Omental fat pad (tissue), 3 donors: ENCODE measurements at regions not wholly inside any gene's neighbourhood (a gene's known extent, or its start where the extent isn't known, plus 50 kb on each side); places are given as distances from the start of the nearest gene placed in this dataset.

Experiments
- ATAC-seq: fragments of 150-250 bp; one replicate; pipeline ENCODE4 v1.9.1; 2016; ENCODE audit warnings: mild to moderate bottlenecking, moderate library complexity; ENCODE audit not compliant: low FRiP score
- DNase-seq: peaks from one replicate; pipeline ENCODE4 v3.0.0-alpha.2; 2019; ENCODE audit warnings: low spot score
- TF ChIP-seq, protein P1 (sequence below), 3 donors: fragments of 450-650 bp; IDR thresholded peaks; one replicate each; pipeline ENCODE4 v1.5.1; 2016 to 2017; ENCODE audit warnings: antibody characterized with exemption in 3 of 3, mild to moderate bottlenecking in 3 of 3, moderate library complexity in 2 of 3

DNA sequence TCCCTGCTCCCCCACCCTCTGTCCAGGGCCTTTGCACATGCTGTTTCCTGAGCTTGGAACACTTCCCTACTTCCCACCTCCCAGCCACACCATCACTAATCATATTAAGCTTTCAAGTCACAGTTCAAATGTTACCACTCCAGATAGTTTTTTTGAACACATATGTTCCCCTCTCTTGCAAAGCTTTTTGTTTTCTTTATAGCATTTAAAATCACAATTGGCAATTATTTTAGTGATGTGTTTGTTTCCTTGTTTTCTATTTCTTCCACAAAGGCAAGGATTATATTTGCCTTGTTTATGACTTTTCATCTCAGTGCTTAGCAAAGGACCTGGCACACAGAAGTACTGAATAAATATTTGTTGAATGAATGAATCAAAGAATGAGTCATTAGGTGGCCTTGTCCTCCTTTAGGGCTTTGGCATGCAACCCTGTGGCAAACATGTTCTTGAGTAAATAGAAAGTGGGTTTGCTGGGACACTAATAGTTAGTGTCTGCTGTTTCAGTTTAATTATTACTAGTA, 386.8 kb downstream of the FGF10 start:
- ATAC-seq = no peak
- TF ChIP-seq, protein P1, sequence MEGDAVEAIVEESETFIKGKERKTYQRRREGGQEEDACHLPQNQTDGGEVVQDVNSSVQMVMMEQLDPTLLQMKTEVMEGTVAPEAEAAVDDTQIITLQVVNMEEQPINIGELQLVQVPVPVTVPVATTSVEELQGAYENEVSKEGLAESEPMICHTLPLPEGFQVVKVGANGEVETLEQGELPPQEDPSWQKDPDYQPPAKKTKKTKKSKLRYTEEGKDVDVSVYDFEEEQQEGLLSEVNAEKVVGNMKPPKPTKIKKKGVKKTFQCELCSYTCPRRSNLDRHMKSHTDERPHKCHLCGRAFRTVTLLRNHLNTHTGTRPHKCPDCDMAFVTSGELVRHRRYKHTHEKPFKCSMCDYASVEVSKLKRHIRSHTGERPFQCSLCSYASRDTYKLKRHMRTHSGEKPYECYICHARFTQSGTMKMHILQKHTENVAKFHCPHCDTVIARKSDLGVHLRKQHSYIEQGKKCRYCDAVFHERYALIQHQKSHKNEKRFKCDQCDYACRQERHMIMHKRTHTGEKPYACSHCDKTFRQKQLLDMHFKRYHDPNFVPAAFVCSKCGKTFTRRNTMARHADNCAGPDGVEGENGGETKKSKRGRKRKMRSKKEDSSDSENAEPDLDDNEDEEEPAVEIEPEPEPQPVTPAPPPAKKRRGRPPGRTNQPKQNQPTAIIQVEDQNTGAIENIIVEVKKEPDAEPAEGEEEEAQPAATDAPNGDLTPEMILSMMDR (IDR thresholded peaks at IDR 0.05) = no peak
- DNase-seq = no peak

DNA sequence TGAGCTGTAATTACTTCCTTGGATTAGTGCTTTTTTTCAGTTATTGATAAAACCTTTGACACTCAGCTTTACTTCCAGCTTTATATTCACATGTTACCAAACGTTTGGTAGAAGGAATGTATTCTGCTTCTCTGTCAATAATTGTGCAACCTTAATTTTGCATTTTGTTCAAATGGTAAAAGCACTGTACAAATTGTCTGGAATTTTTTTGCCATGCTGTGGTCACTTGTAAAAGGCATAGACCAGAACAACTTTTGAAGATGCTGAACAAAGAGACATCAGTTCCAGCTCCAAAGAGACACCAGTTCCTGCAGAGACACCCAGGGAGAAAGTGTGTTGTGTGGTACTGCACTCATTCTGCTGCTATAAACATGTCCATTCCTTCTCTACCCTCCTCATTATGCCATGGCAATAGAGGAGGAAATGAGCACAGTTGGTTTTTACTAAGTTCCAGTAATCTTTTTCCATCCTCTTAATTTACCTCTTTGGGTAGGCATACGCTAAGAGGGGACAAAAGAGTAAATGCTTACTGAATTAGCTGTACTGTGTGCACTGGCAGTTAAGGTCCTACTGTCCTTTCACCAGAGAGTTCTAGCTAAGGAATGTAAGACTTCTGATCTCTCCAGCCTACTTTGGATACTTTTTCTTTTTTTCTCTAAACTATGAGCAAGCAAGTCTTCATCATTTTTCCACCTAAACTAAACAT, 387.4 kb downstream of the FGF10 start:
- DNase-seq = no peak
- TF ChIP-seq, protein P1 (IDR thresholded peaks at IDR 0.05) = no peak
- no peak for ATAC-seq

DNA sequence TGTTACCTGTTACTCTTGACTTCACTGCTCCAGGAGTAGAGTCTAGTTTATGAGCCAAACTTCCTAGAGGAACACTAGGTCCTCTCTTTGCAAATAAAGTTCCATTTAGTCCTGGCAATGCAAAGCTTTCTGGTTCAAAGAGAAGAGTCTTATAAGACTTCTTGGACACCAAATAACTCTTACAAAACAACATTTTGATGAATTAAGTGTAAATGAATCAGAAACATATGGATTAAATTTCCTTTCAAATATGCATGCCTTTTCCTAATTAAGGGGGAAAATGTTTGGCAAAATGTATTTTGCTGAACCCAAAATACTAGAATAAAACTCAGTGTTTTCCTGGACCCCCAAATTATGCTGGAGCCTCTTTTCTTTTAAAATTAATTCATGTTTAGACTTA, 388.0 kb downstream of the FGF10 start:
- TF ChIP-seq, protein P1 (IDR thresholded peaks at IDR 0.05) = no peak
- no peak for DNase-seq
- ATAC-seq = no peak

DNA sequence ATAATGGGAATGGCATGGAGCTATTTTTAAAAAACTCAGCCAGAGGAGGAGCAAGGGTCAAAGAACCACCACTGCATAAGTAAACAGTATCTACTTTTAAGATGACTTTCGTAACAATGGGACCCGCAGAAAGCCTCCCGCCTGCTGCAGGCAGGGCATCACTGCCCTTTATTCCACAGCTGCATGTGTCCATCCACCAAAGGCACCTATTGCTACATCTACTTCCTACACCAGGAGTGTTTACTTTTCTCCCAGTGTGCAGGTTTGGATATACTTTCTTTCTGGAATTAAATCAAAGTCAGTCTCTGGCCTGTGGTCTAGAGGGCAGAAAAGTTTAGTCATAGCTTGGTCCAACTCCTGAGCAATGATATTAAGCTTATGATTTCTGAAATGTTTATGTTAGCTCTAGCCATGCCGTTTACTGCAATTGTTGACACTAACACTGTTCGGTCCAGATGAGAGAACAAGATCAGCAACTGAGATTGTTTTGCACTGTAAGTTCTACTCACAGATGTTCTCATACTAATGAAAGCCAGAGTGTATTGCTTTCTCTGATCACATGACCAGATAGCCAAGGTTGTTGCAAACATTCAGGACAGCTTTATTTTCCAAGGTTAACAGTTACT, 391.5 kb downstream of the FGF10 start:
- DNase-seq (no peak), ATAC-seq (no peak)
- TF ChIP-seq, protein P1 (IDR thresholded peaks at IDR 0.05) = no peak

DNA sequence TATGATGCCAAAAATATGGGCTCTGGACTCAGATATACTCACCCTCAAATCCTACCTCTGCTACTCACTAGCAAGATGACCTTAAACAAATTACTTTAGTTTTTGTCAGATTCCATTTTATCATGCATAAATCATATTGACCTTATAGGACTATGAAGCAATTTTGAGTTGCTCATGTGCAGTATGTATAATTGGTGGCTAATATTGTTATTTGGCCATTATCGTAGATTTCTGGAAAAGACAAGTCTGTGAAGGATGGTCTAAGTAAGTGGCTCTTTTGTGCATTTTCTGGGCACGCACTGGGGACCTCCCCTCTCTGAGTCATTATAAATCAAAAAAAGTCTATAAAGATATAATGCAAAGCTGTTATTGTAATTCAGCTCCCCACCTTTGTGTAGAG, 393.0 kb downstream of the FGF10 start:
- TF ChIP-seq, protein P1 (IDR thresholded peaks at IDR 0.05) = no peak
- DNase-seq (no peak), ATAC-seq (no peak)

DNA sequence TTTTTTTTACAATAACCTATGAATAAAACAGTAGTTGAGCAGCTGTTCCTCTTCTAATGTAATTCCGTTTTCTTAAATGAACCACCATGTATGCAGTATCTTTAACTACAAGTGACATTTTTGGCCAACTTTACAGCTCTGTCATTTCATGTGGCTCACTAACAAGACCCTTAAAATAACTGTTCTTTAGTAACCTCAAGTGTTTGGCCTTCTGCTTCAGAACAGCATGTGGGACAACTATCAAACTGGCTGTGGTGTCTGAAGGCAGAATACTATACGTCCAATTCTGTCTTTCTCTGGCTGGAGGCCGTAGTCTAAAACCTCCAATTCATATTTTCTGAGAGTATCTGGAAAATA, 391.4 kb downstream of the NNT start:
- TF ChIP-seq, protein P1 (IDR thresholded peaks at IDR 0.05) = no peak
- DNase-seq = no peak
- ATAC-seq = no peak
